Cortex of kidney (tissue), 1 donor: ENCODE measurements at regions not wholly inside any gene's neighbourhood (a gene's known extent, or its start where the extent isn't known, plus 50 kb on each side); places are given as distances from the start of the nearest gene placed in this dataset.
"Not testable (repeated sequence)": the region's sequence is repeated elsewhere in the genome, so short reads cannot be mapped to it uniquely, and the experiment has no call there.

Source experiments
- DNase-seq: peaks from one replicate; lab custom pipeline; 2025; lab: John Stamatoyannopoulos, UW

GRCh38 chr2:163085366-163086024 lies 246.9 kb upstream of the KCNH7 start:
- DNase-seq, result not testable (repeated sequence)

DNA sequence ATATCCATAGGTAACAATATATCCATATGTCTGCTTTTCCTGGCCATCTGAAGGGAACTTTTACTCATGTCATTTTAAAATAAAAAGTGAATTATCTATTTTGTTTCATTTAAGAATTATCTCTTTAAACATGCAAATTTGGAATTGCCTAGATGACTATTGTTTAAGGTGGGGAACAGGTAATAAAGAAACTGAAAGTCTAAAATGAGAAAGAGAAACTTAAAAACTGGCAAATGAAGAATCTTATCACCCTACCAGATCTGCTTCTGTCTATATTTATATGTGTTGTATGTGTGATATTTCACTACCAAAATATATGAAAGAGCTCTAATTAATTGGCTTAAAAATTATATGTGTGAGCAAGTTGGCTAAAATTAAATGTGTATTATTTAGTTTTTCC lies 243.2 kb upstream of the KCNH7 start:
- no peak for DNase-seq

- DNase-seq, result no peak
These were observed 238.7 kb upstream of the KCNH7 start for GRCh38 chr2:163077241-163077640.

GRCh38 chr2:163066085-163066484 lies 227.5 kb upstream of the KCNH7 start:
- DNase-seq, result no peak

- DNase-seq, result no peak
These were observed 224.0 kb upstream of the KCNH7 start for GRCh38 chr2:163062524-163062923.

GRCh38 chr2:163046615-163047014 lies 208.0 kb upstream of the KCNH7 start:
- DNase-seq, result no peak

DNA sequence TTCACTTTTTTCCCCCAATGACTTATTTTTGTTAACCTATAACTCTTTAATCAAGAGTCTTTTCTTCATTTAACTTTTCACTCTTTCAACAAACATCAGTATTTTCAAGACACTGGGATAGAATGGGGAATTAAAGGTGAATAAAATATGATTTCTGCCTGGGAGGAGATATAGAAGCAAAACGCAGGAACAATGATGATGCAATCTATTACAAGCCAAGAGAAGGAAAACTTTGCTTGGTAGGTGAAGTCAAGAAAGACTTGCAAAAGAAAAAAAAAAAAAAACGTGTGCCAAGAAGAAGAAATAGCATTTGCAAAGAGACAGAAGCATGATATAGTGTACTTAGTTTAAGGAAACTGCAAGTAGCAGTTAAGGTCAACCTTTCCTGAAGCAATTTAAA lies 207.3 kb upstream of the KCNH7 start:
- DNase-seq, result no peak

DNA sequence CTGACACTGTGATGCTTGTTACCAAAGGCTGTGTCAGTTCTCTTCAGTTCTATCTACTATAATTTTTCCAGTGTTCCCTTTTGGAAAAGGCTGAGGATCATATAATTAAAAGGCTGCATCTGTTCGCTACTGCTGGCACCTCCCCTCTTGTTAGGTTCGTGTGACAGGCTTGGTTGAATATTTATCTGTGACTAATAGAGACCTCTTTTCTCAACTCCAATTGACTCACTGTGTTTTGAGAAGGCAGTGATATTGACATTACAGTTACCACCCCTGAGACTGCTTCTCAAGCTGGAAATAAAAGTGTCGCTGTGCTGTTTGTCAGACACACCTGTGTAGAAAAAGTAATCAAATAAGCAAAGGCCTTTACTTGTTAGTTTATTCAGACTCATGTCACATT lies 205.5 kb upstream of the KCNH7 start:
- DNase-seq, result no peak

- no peak for DNase-seq
These were observed 204.6 kb upstream of the KCNH7 start for GRCh38 chr2:163043201-163043600.

- no peak for DNase-seq
These were observed 200.7 kb upstream of the KCNH7 start for GRCh38 chr2:163039266-163039665.

GRCh38 chr2:163028807-163029206 lies 190.2 kb upstream of the KCNH7 start:
- no peak for DNase-seq

DNA sequence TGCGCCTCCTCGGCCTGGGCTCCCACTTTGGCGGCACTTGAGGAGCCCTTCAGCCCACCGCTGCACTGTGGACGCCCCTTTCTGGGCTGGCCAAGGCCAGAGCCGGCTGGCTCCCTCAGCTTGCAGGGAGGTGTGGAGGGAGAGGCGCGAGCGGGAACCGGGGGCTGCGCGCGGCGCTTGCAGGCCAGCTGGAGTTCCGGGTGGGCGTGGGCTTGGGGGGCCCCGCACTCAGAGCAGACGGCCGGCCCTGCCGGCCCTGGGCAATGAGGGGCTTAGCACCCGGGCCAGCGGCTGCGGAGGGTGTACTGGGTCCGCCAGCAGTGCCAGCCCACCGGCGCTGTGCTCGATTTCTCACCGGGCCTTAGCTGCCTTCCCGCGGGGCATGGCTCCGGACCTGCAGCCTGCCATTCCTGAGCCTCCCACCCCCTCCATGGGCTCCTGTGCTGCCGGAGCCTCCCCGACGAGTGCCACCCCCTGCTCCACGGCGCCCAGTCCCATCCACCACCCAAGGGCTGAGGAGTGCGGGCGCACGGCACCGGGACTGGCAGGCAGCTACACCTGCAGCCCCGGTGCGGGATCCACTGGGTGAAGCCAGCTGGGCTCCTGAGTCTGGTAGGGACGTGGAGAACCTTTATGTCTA lies 187.7 kb upstream of the KCNH7 start:
- not testable (repeated sequence) for DNase-seq

GRCh38 chr2:163016882-163017281 lies 178.3 kb upstream of the KCNH7 start:
- DNase-seq, result not testable (repeated sequence)

- no peak for DNase-seq
These were observed 172.4 kb upstream of the KCNH7 start for GRCh38 chr2:163011000-163011399.

DNA sequence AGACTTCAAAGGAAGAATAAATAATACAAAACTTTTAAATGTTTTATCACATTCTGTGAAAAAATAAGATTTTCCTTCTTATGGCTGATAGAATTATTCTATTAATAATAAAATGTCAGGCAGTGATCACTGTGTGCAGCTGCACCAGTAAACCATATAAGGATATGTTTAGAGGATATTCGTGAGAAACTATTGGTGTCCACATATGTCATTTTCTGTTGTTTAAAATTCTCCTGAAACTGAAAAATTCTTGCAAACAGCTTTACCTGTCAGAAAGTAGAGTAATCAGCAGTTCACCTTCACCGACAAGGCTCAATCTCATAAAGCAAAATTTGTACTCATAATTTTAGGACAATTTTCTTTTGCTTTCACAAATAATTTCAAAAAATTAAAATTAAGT lies 170.1 kb upstream of the KCNH7 start:
- DNase-seq, result no peak

- no peak for DNase-seq
These were observed 156.2 kb upstream of the KCNH7 start for GRCh38 chr2:162994718-162995117.

DNA sequence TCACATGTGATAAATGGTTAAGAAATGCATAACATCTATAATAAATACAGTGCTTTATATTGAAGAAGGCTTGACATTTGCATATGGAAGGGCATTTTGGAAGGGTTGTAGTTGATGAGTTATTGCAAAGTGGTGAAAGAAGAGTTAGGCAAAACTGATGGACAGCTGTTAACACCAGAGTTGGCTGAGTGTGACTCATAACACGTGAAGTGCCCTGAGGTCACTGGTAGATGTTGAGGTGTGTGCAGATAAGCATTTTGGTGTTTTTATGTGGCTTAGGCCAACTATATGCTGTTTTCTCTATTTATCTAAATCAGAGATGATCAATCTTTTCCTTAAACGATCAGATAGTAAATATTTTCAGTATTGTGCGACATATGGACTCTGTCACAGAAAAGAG lies 154.3 kb upstream of the KCNH7 start:
- DNase-seq, result no peak

DNA sequence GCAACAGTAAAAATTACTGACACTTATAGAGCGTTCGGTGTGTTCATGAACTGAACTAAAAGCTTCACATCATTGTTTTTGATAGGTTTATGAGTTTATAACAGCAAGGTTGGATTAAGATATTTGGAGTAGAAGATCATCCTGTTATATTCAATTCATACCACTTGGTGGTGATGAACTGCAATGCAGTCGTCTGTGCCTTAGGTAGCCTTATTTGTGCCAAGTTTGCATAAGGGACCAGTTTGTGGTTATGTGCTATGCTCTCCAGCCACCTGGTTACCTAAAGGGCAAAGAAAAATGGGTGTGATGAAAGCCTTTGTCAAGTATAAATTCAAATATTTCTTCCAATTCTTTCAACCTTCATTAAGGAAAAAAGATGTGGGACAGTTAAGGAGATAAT lies 150.9 kb upstream of the KCNH7 start:
- no peak for DNase-seq

GRCh38 chr2:162974771-162975170 lies 136.2 kb upstream of the KCNH7 start:
- no peak for DNase-seq

DNA sequence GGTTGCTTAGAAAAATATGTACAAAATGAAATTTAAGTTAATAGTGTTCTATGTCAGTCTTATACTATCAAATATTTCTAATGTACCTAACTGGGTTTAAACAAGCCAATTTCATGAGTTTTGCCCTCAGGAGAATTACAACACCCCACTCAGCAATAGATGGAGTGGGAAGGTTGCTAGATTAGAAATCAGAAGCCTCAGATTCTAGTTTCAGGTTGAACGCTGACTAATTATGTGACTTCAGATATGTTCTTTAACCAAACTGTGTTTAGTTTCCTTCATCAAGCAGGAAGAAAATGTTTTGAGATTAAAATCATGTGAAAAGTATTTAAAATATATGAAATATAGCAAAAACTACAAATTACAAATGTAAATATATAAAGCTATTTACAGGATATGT lies 133.8 kb upstream of the KCNH7 start:
- DNase-seq, result no peak

- DNase-seq, result no peak
These were observed 129.7 kb upstream of the KCNH7 start for GRCh38 chr2:162968306-162968705.

DNA sequence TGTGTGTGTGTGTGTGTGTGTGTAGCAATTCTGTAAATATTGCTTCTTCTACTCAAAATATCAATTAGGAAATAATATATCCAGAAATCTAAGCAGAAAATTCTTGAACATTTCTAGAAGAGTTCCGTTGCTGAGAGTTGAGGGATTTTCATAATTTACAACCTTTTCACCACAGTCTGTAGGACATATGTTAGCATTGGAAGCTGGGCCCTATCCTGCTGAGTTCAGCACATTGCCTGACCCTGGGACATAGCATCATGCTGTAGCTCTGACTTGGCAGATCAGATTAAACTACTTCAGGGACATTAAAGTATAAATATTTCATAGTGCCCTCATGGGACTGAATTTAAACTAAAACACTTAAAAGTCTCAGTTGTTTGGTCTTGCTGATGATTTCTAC lies 129.2 kb upstream of the KCNH7 start:
- DNase-seq, result no peak

- DNase-seq, result no peak
These were observed 128.6 kb upstream of the KCNH7 start for GRCh38 chr2:162967147-162967546.

DNA sequence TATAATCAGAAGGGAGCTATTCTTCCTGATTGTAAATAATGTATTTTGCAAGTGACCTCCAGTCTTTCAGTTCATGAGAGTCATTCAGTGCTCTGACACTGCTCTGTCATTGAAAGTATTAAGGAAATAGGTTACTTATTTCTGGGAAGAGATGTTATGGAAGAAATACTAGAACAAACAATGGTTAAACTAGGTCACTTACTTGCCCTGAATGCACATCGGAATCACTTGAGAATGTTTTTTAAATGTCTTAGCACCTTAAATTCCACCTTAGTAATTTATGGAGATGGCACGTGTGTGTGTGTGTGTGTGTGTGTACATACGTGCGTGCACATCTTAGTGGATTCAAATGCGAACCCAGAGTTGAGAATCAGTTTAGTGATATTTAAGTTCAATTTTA lies 126.6 kb upstream of the KCNH7 start:
- no peak for DNase-seq
